GM12878 (cell line): ENCODE measurements at regions not wholly inside any gene's neighbourhood (a gene's known extent, or its start where the extent isn't known, plus 50 kb on each side); places are given as distances from the start of the nearest gene placed in this dataset.

Experiments used
- ATAC-seq: fragments of 200-7000 bp; cut with Tn5 transposase; 3 replicates; pipeline ENCODE4 v1.9.1; 2020; ENCODE audit warnings: mild to moderate bottlenecking, moderate library complexity
- BruUV-seq: library from RNA; stranded (reverse); fragments of 400-500 nt; replicated peaks from 2 replicates; lab custom pipeline; 2021; lab: Mats Ljungman, UMichigan
- CTCF ChIA-PET: fragments of 300-600 bp; sonication (Branson Sonifier 250); formaldehyde crosslinking; extraction: SDS; loops from one replicate; lab custom pipeline; 2021; ENCODE audit warnings: inconsistent platforms; lab: Yijun Ruan, JAX
- POLR2A ChIA-PET: fragments of 350-600 bp; formaldehyde crosslinking; extraction: SDS; loops from one replicate; lab custom pipeline; 2021; ENCODE audit warnings: inconsistent platforms; lab: Charles Lee
- RAD21 ChIA-PET: fragments of 300-600 bp; sonication (Branson Sonifier 250); formaldehyde crosslinking; loops from one replicate; lab custom pipeline; 2023; ENCODE audit warnings: antibody characterized with exemption; ENCODE audit not compliant: unreplicated experiment; lab: Charles Lee
- SMC1A ChIA-PET: fragments of 300-600 bp; sonication (Branson Sonifier 250); formaldehyde crosslinking; loops from one replicate; lab custom pipeline; 2023; ENCODE audit not compliant: unreplicated experiment, uncharacterized antibody; lab: Charles Lee
- DNase-seq: peaks from one replicate; pipeline ENCODE4 v3.0.0-alpha.2; 2011; ENCODE audit warnings: low read depth, low spot score
- FAIRE-seq: peaks from 3 replicates; lab custom pipeline; 2011; peaks lifted over from hg19 to GRCh38; lab: Jason Lieb, UNC
- H2AFZ ChIP-seq: 2 replicates; pipeline ENCODE4 v1.6.0; 2011; ENCODE audit warnings: low read depth, low read length, control low read depth; ENCODE audit not compliant: control insufficient read depth
- H3K27ac ChIP-seq: 2 replicates; pipeline ENCODE4 v1.5.1; 2011; ENCODE audit warnings: control low read depth; ENCODE audit not compliant: control insufficient read depth, insufficient read depth
- H3K27me3 ChIP-seq, 2 experiments: replicated peaks in 1 of 2; 2 replicates each; pipeline versions ENCODE4 v1.6.0 to v1.6.1; 2011; ENCODE audit warnings: low read length in 1 of 2; ENCODE audit not compliant: control insufficient read depth in 2 of 2, insufficient read depth in 2 of 2
- H3K36me3 ChIP-seq, 2 experiments: 2 replicates each; pipeline ENCODE4 v1.5.1; 2011; ENCODE audit warnings: low read length in 1 of 2; ENCODE audit not compliant: control insufficient read depth in 2 of 2, insufficient read depth in 2 of 2
- H3K4me1 ChIP-seq: 2 replicates; pipeline ENCODE4 v1.6.1; 2011; ENCODE audit warnings: mild to moderate bottlenecking, low read length, moderate library complexity, mixed read lengths; ENCODE audit not compliant: control insufficient read depth, insufficient read depth
- H3K4me2 ChIP-seq: 2 replicates; pipeline ENCODE4 v1.6.0; 2011; ENCODE audit warnings: control low read depth; ENCODE audit not compliant: control insufficient read depth, insufficient read depth
- H3K4me3 ChIP-seq: fragments of 200-600 bp; sonication (generic); 2 replicates; pipeline ENCODE4 v1.5.1; 2016
- H3K79me2 ChIP-seq: 2 replicates; pipeline ENCODE4 v1.6.0; 2011; ENCODE audit warnings: low read length; ENCODE audit not compliant: control insufficient read depth, insufficient read depth
- H3K9ac ChIP-seq: 2 replicates; pipeline ENCODE4 v1.8.0; 2011; ENCODE audit warnings: low read length, control low read depth, mixed read lengths; ENCODE audit not compliant: control insufficient read depth, insufficient read depth
- H3K9me3 ChIP-seq: replicated peaks from 3 replicates; pipeline ENCODE4 v1.5.1; 2011; ENCODE audit warnings: mild to moderate bottlenecking, low read length; ENCODE audit not compliant: control insufficient read depth, insufficient read depth
- H4K20me1 ChIP-seq: 2 replicates; pipeline ENCODE4 v1.6.0; 2011; ENCODE audit not compliant: control insufficient read depth, insufficient read depth
- CHD2 ChIP-seq: IDR thresholded peaks from 2 replicates; pipeline ENCODE4 v1.6.1; 2011; ENCODE audit warnings: low read depth, low read length, improper control_type of control experiment, borderline replicate concordance
- ELK1 ChIP-seq: IDR thresholded peaks from 2 replicates; pipeline ENCODE4 v1.6.1; 2012; ENCODE audit warnings: low read depth, low read length, improper control_type of control experiment
- EZH2 ChIP-seq: IDR thresholded peaks from 2 replicates; pipeline ENCODE4 v1.6.1; 2012; ENCODE audit warnings: low read depth, mild to moderate bottlenecking, control low read depth, inconsistent platforms, low read length, borderline replicate concordance; ENCODE audit not compliant: control insufficient read depth
- GATAD2B ChIP-seq: fragments of 450-650 bp; conservative IDR thresholded peaks from 2 replicates; pipeline ENCODE4 v1.6.1; 2017; ENCODE audit warnings: low read depth, mild to moderate bottlenecking, moderate library complexity
- JUNB ChIP-seq: IDR thresholded peaks from 2 replicates; pipeline ENCODE4 v1.6.1; 2016; ENCODE audit warnings: antibody characterized with exemption, mild to moderate bottlenecking
- MXI1 ChIP-seq: fragments of 150-350 bp; IDR thresholded peaks from 2 replicates; pipeline ENCODE4 v1.6.1; 2011; ENCODE audit warnings: low read depth, mild to moderate bottlenecking, inconsistent platforms, low read length, improper control_type of control experiment
- NR2F1 ChIP-seq: fragments of 450-650 bp; conservative IDR thresholded peaks from 2 replicates; pipeline ENCODE4 v1.6.1; 2017; ENCODE audit warnings: mild to moderate bottlenecking
- RFX5 ChIP-seq: IDR thresholded peaks from 2 replicates; pipeline ENCODE4 v1.6.1; 2011; ENCODE audit warnings: low read depth, low read length, improper control_type of control experiment
- SIX5 ChIP-seq: IDR thresholded peaks from 2 replicates; pipeline ENCODE4 v1.6.1; 2011; ENCODE audit warnings: mild to moderate bottlenecking, low read depth, low read length, moderate library complexity; ENCODE audit not compliant: severe bottlenecking
- SREBF1 ChIP-seq: IDR thresholded peaks from 2 replicates; pipeline ENCODE4 v1.6.1; 2012; ENCODE audit warnings: mild to moderate bottlenecking, low read length
- STAT1 ChIP-seq: fragments of 450-650 bp; conservative IDR thresholded peaks from 2 replicates; pipeline ENCODE4 v1.6.1; 2014; ENCODE audit warnings: antibody characterized with exemption, mild to moderate bottlenecking
- YBX1 ChIP-seq: fragments of 450-650 bp; IDR thresholded peaks from 2 replicates; pipeline ENCODE4 v1.6.1; 2016; ENCODE audit warnings: antibody characterized with exemption
- YY1 ChIP-seq: IDR thresholded peaks from 2 replicates; pipeline ENCODE4 v1.6.1; 2011; ENCODE audit warnings: low read depth, mild to moderate bottlenecking, low read length
- ZBTB33 ChIP-seq: fragments of 450-650 bp; IDR thresholded peaks from 2 replicates; pipeline ENCODE4 v1.6.1; 2017; ENCODE audit warnings: mild to moderate bottlenecking
- WGBS: methylation state at CpG from one replicate; pipeline ENCODE4 v1.1.6; 2016; ENCODE audit warnings: low lambda C conversion rate; ENCODE audit not compliant: insufficient replicate concordance, insufficient coverage; ENCODE audit errors: missing lambda C conversion rate; 5-methylcytosine and 5-hydroxymethylcytosine counted together
- in situ Hi-C: fragments of 300-500 bp; cut with MboI; formaldehyde crosslinking; loops from 9 replicates; pipeline ENCODE4 v1.14.3; 2018; ENCODE audit warnings: mixed read lengths
- intact Hi-C: fragments of 100-400 bp; cut with micrococcal nuclease; formaldehyde crosslinking; loops from one replicate; pipeline ENCODE4 v1.14.2; 2022; ENCODE audit not compliant: unreplicated experiment
- TF ChIP-seq, protein P1 (sequence below): IDR thresholded peaks from 2 replicates; pipeline ENCODE4 v1.6.1; 2012; ENCODE audit warnings: low read length, inconsistent platforms

DNA sequence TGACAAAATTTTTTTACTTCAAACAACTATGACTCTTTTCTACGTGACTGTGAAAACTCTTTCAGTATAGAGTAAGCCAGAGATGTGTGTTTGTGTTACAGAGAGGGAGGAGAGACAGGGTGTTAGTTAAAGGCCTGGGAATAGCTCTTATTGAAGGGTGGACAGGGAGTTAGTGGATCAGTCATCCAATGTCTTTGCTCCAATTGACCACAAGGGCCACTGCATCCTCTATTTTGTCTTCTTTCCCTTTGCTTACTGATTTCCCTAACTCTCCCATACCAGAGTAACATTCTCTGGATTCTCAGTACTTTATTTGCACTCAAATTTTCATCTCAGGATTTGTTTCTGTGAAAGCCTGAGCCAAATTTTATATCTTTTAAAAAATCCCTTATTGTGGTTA is 920.3 kb downstream of the CDH18 start:
- Histone ChIP-seq H3K27me3 (no peaks in the 10 kb centered on the region), H3K79me2 (no peaks in the 10 kb centered on the region), H3K27ac (no peak overlapping the region), H3K9me3 (no peaks in the 10 kb centered on the region), H3K4me1 (no peaks in the 10 kb centered on the region), H3K4me3 (no peak overlapping the region), H3K36me3 (no peaks in the 10 kb centered on the region), H3K4me2 (no peak overlapping the region), H2AFZ (no peak overlapping the region)
- ChIA-PET RAD21 (no interaction called here), CTCF (no interaction called here)
- 0% methylated on average over 1 of the region's 1 CpG for WGBS
- DNase-seq, result no peak
- no peak for ATAC-seq
- TF ChIP-seq YY1 (no peak), NR2F1 (no peak), SIX5 (no peak)
- TF ChIP-seq, all 136 proteins: peak for 0
- Histone ChIP-seq H3K9ac (no peak overlapping the region), H4K20me1 (no peaks in the 10 kb centered on the region)
- ChIA-PET POLR2A (no interaction called here), SMC1A (interaction anchor here (1.3 kb wide), 1 partner anchor 10 kb away, joined by 4 read pairs; no protein-coding TSS in a partner anchor)
- intact Hi-C loops (no loop called here), in situ Hi-C loops (no loop called here)
- FAIRE-seq, result no peak
- BruUV-seq, result no TSS peak

DNA sequence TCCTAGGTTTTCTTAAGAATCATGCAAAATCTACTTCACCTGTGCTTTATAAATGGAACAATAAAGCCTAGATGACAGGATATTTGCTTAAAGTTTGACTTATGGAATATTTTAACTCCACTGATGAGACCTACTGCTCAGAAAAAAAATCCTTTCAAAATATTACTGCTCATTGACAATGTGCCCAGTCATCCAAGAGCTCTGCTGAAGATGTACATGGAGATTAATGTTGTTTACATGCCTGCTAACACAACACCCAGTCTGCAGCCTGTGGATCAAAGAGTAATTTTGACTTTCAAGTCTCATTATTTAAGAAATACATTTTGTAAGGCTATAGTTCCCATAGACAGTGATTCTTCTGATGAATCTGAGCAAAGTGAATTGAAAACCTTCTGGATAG is 889.6 kb downstream of the CDH18 start:
- POLR2A ChIA-PET, result no interaction called here
- Histone ChIP-seq H3K9me3 (no peaks in the 10 kb centered on the region), H2AFZ (no peak overlapping the region), H3K36me3 (no peaks in the 10 kb centered on the region), H3K9ac (no peak overlapping the region), H3K4me2 (no peak overlapping the region), H4K20me1 (no peaks in the 10 kb centered on the region), H3K4me3 (no peak overlapping the region), H3K27me3 (no peaks in the 10 kb centered on the region), H3K4me1 (no peaks in the 10 kb centered on the region), H3K27ac (no peak overlapping the region), H3K79me2 (no peaks in the 10 kb centered on the region)
- FAIRE-seq (no peak), DNase-seq (no peak), ATAC-seq (no peak)
- intact Hi-C loops (no loop called here), in situ Hi-C loops (no loop called here)
- CTCF ChIA-PET, result no interaction called here
- RAD21 ChIA-PET, result no interaction called here
- BruUV-seq, result no TSS peak
- TF ChIP-seq STAT1 (no peak), CHD2 (no peak), ZBTB33 (no peak), ELK1 (no peak), SREBF1 (no peak), EZH2 (no peak), SIX5 (no peak), MXI1 (no peak), RFX5 (no peak), GATAD2B (no peak), JUNB (no peak), YBX1 (no peak)
- TF ChIP-seq, protein P1, sequence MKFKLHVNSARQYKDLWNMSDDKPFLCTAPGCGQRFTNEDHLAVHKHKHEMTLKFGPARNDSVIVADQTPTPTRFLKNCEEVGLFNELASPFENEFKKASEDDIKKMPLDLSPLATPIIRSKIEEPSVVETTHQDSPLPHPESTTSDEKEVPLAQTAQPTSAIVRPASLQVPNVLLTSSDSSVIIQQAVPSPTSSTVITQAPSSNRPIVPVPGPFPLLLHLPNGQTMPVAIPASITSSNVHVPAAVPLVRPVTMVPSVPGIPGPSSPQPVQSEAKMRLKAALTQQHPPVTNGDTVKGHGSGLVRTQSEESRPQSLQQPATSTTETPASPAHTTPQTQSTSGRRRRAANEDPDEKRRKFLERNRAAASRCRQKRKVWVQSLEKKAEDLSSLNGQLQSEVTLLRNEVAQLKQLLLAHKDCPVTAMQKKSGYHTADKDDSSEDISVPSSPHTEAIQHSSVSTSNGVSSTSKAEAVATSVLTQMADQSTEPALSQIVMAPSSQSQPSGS, result no peak
- SMC1A ChIA-PET, result no interaction called here
